Neural cell (in vitro differentiated cells): ENCODE measurements at regions not wholly inside any gene's neighbourhood (a gene's known extent, or its start where the extent isn't known, plus 50 kb on each side); places are given as distances from the start of the nearest gene placed in this dataset.

ENCODE experiments used
- H2AFZ ChIP-seq: fragments of 200-600, 300-800 bp; sonication (generic), shearing (Covaris generic); 2 replicates; pipeline ENCODE4 v1.6.0; 2014; ENCODE audit warnings: low read depth, mild to moderate bottlenecking, antibody characterized with exemption, low read length, moderate library complexity
- H3F3A ChIP-seq: fragments of 200-600 bp; shearing (Covaris generic); 2 replicates; pipeline ENCODE4 v1.6.1; 2016; ENCODE audit warnings: mild to moderate bottlenecking, moderate library complexity, mixed read lengths, antibody characterized with exemption, low read length; ENCODE audit not compliant: insufficient read depth, poor library complexity, severe bottlenecking
- H3K27ac ChIP-seq: fragments of 200-600, 300-800 bp; sonication (generic), shearing (Covaris generic); 2 replicates; pipeline ENCODE4 v1.5.1; 2014; ENCODE audit warnings: mild to moderate bottlenecking, low read length, moderate library complexity
- H3K27me3 ChIP-seq: fragments of 300-800, 200-600 bp; sonication (generic), shearing (Covaris generic); 2 replicates; pipeline ENCODE4 v1.6.0; 2014; ENCODE audit warnings: mild to moderate bottlenecking, low read depth, low read length, moderate library complexity; ENCODE audit not compliant: insufficient read depth
- H3K36me3 ChIP-seq: fragments of 300-800, 200-600 bp; sonication (generic), shearing (Covaris generic); 2 replicates; pipeline ENCODE4 v1.5.1; 2014; ENCODE audit warnings: mild to moderate bottlenecking, antibody characterized with exemption, low read length, moderate library complexity; ENCODE audit not compliant: insufficient read depth
- H3K4me2 ChIP-seq: fragments of 300-800, 200-600 bp; sonication (generic), shearing (Covaris generic); 2 replicates; pipeline ENCODE4 v1.6.0; 2014; ENCODE audit warnings: mild to moderate bottlenecking, low read length
- H3K4me3 ChIP-seq: fragments of 300-800, 200-600 bp; sonication (generic), shearing (Covaris generic); 2 replicates; pipeline ENCODE4 v1.5.1; 2014; ENCODE audit warnings: mild to moderate bottlenecking, low read length, moderate library complexity
- H3K79me2 ChIP-seq: fragments of 200-600 bp; shearing (Covaris generic); replicated peaks from 2 replicates; pipeline ENCODE4 v1.6.0; 2014; ENCODE audit warnings: mild to moderate bottlenecking, low read length, moderate library complexity; ENCODE audit not compliant: insufficient read depth
- H3K9ac ChIP-seq: fragments of 300-800, 200-600 bp; sonication (generic), shearing (Covaris generic); 2 replicates; pipeline ENCODE4 v1.6.1; 2016; ENCODE audit warnings: mild to moderate bottlenecking, low read length, mixed read lengths
- H3K9me2 ChIP-seq: fragments of 200-600 bp; shearing (Covaris generic); 2 replicates; pipeline ENCODE4 v1.6.1; 2016; ENCODE audit warnings: mild to moderate bottlenecking, low read length, mixed read lengths; ENCODE audit not compliant: insufficient read depth
- H3K9me3 ChIP-seq: fragments of 200-600, 300-800 bp; sonication (generic), shearing (Covaris generic); 2 replicates; pipeline ENCODE4 v1.6.1; 2016; ENCODE audit warnings: mild to moderate bottlenecking, mixed run types, low read length, moderate library complexity, mixed read lengths
- H4K20me1 ChIP-seq: fragments of 200-600 bp; shearing (Covaris generic); 2 replicates; pipeline ENCODE4 v1.6.1; 2016; ENCODE audit warnings: mild to moderate bottlenecking, mixed run types; ENCODE audit not compliant: insufficient read depth
- EP300 ChIP-seq: fragments of 450-650 bp; conservative IDR thresholded peaks from 2 replicates; pipeline ENCODE4 v1.6.1; 2014; ENCODE audit warnings: antibody characterized with exemption, mild to moderate bottlenecking, moderate library complexity; ENCODE audit not compliant: poor library complexity, severe bottlenecking
- EZH2 ChIP-seq: fragments of 200-600, 300-800 bp; shearing (Covaris generic), sonication (generic); IDR thresholded peaks from 2 replicates; pipeline ENCODE4 v1.6.1; 2014; ENCODE audit warnings: antibody characterized with exemption, low read length, borderline replicate concordance, mild to moderate bottlenecking; ENCODE audit not compliant: insufficient read depth, poor library complexity, severe bottlenecking
- MXI1 ChIP-seq: fragments of 450-650 bp; conservative IDR thresholded peaks from 2 replicates; pipeline ENCODE4 v1.6.1; 2014; ENCODE audit warnings: antibody characterized with exemption, mild to moderate bottlenecking; ENCODE audit not compliant: poor library complexity, severe bottlenecking
- POLR2AphosphoS5 ChIP-seq: IDR thresholded peaks from 2 replicates; pipeline ENCODE4 v1.6.1; 2012
- RAD21 ChIP-seq: fragments of 450-650 bp; conservative IDR thresholded peaks from 2 replicates; pipeline ENCODE4 v1.6.1; 2014; ENCODE audit warnings: antibody characterized with exemption, mild to moderate bottlenecking, moderate library complexity
- SMC3 ChIP-seq: fragments of 450-650 bp; conservative IDR thresholded peaks from 2 replicates; pipeline ENCODE4 v1.6.1; 2014; ENCODE audit warnings: antibody characterized with exemption, mild to moderate bottlenecking, moderate library complexity; ENCODE audit not compliant: poor library complexity
- TAF1 ChIP-seq: IDR thresholded peaks from 2 replicates; pipeline ENCODE4 v1.6.1; 2012; ENCODE audit warnings: low read depth
- TF ChIP-seq, protein P1 (sequence below): IDR thresholded peaks from 2 replicates; pipeline ENCODE4 v1.6.1; 2012; ENCODE audit warnings: borderline replicate concordance
- TF ChIP-seq, protein P2 (sequence below): fragments of 450-650 bp; IDR thresholded peaks from 2 replicates; pipeline ENCODE4 v1.5.1; 2014; ENCODE audit warnings: antibody characterized with exemption, mild to moderate bottlenecking, moderate library complexity; ENCODE audit not compliant: poor library complexity, severe bottlenecking

DNA sequence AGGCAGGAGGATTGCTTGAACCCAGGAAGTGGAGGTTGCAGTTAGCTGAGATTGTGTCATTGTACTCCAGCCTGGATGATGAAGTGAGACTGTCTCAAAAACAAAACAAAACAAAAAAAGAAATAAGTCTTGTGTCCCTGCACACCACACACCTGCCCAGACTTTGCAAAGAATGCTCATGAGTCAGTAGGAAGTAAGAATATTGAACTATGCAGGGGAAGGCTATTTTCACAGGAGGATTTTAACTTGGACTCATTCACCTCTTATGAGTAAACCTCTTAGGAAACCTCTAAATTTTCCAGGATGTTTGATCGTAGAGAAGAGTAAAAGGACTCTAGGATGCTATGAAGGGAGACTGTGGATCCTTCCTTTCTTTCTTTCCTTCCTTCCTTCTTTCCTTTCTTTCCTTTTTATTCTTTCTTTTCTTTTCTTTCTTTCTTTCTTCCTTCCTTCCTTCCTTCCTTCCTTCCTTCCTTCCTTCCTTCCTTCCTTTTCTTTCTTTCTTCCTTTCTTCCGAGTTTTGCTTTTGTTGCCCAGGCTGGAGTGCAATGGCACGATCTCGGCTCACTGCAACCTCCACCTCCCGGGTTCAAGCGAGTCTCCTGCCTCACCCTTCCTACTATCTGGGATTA, 96.7 kb upstream of the CLINT1 start:
- H3K9me3 ChIP-seq, result no peaks in the 10 kb centered on the region
- no peaks in the 10 kb centered on the region for H3K79me2 ChIP-seq
- no peak overlapping the region for H3K9ac ChIP-seq
- H3K4me2 ChIP-seq, result no peak overlapping the region
- no peak overlapping the region for H2AFZ ChIP-seq
- no peaks in the 10 kb centered on the region for H3F3A ChIP-seq
- H3K9me2 ChIP-seq, result no peaks in the 10 kb centered on the region
- no peaks in the 10 kb centered on the region for H3K27me3 ChIP-seq
- no peaks in the 10 kb centered on the region for H4K20me1 ChIP-seq
- H3K36me3 ChIP-seq, result no peaks in the 10 kb centered on the region
- no peak for TF ChIP-seq TAF1
- TF ChIP-seq, protein P1, sequence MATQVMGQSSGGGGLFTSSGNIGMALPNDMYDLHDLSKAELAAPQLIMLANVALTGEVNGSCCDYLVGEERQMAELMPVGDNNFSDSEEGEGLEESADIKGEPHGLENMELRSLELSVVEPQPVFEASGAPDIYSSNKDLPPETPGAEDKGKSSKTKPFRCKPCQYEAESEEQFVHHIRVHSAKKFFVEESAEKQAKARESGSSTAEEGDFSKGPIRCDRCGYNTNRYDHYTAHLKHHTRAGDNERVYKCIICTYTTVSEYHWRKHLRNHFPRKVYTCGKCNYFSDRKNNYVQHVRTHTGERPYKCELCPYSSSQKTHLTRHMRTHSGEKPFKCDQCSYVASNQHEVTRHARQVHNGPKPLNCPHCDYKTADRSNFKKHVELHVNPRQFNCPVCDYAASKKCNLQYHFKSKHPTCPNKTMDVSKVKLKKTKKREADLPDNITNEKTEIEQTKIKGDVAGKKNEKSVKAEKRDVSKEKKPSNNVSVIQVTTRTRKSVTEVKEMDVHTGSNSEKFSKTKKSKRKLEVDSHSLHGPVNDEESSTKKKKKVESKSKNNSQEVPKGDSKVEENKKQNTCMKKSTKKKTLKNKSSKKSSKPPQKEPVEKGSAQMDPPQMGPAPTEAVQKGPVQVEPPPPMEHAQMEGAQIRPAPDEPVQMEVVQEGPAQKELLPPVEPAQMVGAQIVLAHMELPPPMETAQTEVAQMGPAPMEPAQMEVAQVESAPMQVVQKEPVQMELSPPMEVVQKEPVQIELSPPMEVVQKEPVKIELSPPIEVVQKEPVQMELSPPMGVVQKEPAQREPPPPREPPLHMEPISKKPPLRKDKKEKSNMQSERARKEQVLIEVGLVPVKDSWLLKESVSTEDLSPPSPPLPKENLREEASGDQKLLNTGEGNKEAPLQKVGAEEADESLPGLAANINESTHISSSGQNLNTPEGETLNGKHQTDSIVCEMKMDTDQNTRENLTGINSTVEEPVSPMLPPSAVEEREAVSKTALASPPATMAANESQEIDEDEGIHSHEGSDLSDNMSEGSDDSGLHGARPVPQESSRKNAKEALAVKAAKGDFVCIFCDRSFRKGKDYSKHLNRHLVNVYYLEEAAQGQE, result no peak
- no peak for TF ChIP-seq MXI1
- no peak for TF ChIP-seq EP300
- no peak for TF ChIP-seq POLR2AphosphoS5
- TF ChIP-seq RAD21, result no peak
- TF ChIP-seq SMC3, result no peak
- no peak for TF ChIP-seq EZH2
- TF ChIP-seq, protein P2, sequence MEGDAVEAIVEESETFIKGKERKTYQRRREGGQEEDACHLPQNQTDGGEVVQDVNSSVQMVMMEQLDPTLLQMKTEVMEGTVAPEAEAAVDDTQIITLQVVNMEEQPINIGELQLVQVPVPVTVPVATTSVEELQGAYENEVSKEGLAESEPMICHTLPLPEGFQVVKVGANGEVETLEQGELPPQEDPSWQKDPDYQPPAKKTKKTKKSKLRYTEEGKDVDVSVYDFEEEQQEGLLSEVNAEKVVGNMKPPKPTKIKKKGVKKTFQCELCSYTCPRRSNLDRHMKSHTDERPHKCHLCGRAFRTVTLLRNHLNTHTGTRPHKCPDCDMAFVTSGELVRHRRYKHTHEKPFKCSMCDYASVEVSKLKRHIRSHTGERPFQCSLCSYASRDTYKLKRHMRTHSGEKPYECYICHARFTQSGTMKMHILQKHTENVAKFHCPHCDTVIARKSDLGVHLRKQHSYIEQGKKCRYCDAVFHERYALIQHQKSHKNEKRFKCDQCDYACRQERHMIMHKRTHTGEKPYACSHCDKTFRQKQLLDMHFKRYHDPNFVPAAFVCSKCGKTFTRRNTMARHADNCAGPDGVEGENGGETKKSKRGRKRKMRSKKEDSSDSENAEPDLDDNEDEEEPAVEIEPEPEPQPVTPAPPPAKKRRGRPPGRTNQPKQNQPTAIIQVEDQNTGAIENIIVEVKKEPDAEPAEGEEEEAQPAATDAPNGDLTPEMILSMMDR, result no peak
- H3K27ac ChIP-seq, result no peak overlapping the region
- H3K4me3 ChIP-seq, result no peak overlapping the region

DNA sequence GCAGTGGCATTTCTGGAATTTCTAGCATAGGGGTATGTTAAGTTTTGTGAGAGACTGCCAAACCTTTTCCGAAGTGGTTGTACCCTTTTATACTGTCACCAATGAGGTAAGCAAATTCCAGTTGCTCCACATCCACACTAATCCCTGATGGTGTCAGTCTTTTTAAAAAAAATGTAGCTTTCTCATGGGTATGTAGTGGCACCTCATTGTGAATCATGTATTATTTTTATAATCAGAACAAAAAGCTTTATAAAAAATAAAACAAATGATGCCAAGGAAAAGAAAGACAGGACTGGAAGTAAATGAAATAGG, 93.4 kb upstream of the CLINT1 start:
- no peaks in the 10 kb centered on the region for H3K27me3 ChIP-seq
- no peak overlapping the region for H3K4me3 ChIP-seq
- no peak overlapping the region for H3K9ac ChIP-seq
- TF ChIP-seq MXI1, result no peak
- TF ChIP-seq POLR2AphosphoS5, result no peak
- TF ChIP-seq, protein P2, result no peak
- no peak for TF ChIP-seq SMC3
- TF ChIP-seq EP300, result no peak
- no peak for TF ChIP-seq EZH2
- TF ChIP-seq, protein P1, result no peak
- TF ChIP-seq RAD21, result no peak
- no peak for TF ChIP-seq TAF1
- H3K9me3 ChIP-seq, result no peaks in the 10 kb centered on the region
- H3K4me2 ChIP-seq, result no peak overlapping the region
- H4K20me1 ChIP-seq, result no peaks in the 10 kb centered on the region
- H3K79me2 ChIP-seq, result no peaks in the 10 kb centered on the region
- H2AFZ ChIP-seq, result no peak overlapping the region
- no peaks in the 10 kb centered on the region for H3K9me2 ChIP-seq
- no peak overlapping the region for H3K27ac ChIP-seq
- no peaks in the 10 kb centered on the region for H3K36me3 ChIP-seq
- H3F3A ChIP-seq, result no peaks in the 10 kb centered on the region
